Inferior parietal cortex (tissue), 1 donor: ENCODE measurements at regions not wholly inside any gene's neighbourhood (a gene's known extent, or its start where the extent isn't known, plus 50 kb on each side); places are given as distances from the start of the nearest gene placed in this dataset.
A peak's percentile ranks its signal among the peaks of the same experiment; 100 is the strongest.
"Not testable (repeated sequence)": the region's sequence is repeated elsewhere in the genome, so short reads cannot be mapped to it uniquely, and the experiment has no call there.

Experiments
- DNase-seq: peaks from one replicate; pipeline ENCODE4 v3.0.0-alpha.2; 2016; ENCODE audit errors: extremely low spot score

GRCh38 chr10:35855155-35855947 is 213.3 kb upstream of the FZD8 start:
- DNase-seq = no peak

DNA sequence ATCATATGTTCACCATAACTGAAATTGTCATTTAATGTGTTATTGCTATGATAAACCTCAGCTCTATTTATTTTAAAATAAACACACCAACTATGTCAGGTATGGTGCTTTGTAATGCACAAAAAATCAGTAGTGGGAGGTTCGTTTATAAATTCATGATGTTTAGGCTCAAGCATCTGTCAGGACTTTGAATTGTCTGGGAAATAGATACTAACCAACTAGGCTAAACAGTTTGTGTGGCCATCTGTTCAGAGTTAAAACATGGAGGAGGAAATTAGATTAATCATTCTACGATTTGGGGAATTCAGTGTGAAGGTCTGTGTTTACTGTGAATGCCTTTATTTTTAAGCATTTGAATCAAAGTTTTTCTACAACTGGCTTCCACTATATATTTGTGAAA is 212.6 kb upstream of the FZD8 start:
- DNase-seq = no peak

- DNase-seq = no peak
Observed at GRCh38 chr10:35852721-35853120, 210.6 kb upstream of the FZD8 start.

- no peak for DNase-seq
Observed at GRCh38 chr10:35848412-35848811, 206.3 kb upstream of the FZD8 start.

DNA sequence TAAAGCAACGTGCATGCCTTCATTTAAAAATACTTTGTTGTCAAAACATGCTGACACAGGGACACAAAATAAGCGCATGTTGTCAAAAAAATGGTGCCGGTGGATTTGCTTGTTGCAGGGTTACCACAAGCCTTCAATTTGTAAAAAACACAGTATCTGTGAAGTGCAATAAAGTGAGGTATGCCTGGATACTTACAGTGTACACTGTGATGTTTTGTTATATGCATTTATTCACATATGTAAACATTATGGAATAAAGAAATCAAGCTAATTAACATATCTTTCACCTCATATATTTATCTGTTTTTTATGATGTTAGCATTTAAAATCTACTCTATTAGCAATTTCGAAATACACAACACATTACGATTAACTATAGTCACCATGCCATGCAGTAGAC is 202.6 kb upstream of the FZD8 start:
- no peak for DNase-seq

- DNase-seq = no peak
Observed at GRCh38 chr10:35843524-35844181, 201.6 kb upstream of the FZD8 start.

DNA sequence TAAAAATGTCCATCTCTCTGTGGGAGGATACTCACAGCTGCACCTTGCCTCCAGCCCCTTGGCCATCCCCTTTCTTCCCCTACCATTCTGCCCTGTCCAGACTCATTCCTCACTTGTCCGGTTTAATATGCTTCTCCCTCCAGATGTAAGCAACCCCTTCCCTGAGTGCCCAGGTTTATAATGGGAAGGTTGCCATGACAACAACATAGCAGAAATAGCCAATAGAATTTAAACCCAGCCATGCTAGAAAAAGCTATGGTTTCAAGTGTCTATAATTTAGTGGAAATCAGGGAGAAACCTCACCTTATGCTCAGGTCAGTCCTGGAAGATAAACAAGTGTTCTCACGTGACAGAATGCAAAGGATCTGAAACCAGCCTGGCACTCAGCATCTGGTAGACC is 196.0 kb upstream of the FZD8 start:
- DNase-seq = no peak

DNA sequence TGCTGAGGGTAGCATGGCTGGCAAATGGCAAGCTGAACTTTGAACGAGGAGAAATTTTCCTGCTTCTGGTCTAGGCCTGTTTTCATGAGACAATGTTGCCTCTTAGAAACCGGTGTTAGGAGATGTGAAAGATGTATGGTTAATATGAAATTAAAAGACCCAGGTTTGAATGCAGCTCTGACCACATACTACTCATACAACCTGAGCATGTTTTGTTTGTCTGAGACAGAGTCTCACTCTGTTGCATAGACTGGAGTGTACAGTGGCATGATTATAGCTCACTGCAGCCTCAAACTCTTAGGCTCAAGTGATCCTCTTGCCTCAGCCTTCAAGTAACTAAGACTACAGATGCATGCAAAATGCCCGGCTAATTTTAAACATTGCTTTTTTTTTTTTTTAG is 193.4 kb upstream of the FZD8 start:
- no peak for DNase-seq

DNA sequence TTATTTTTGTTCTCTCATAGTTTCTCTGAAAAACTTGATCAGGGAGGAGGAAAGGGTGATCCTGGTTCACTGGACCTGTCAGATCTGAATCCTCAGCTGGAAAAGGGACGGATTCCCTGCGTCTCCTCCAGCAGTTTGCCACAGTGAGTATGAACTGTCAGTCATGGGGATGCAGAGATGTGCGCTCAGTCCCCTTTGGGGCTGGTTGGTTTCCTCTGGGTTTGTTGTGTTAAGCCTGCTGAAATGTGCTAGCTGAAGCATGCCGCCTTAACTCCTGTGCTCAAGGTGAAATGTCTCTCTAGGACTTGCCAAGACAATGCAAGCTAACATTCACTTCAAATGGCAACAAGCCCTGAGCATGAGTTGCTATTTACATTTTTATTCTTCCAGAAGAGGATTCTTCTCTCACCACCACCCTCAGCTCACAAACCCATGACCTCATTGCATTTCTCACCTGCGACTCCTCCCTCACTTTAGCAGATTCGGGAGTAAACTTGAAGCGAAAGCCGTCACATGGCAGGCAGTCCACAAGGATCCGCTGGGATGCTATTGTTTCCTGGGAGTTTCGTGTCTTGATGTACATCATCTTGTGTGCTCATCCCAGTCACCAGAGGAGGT is 192.9 kb upstream of the FZD8 start:
- no peak for DNase-seq

- peak; percentile 31 for DNase-seq
Observed at GRCh38 chr10:35827783-35828182, 185.7 kb upstream of the FZD8 start.

DNA sequence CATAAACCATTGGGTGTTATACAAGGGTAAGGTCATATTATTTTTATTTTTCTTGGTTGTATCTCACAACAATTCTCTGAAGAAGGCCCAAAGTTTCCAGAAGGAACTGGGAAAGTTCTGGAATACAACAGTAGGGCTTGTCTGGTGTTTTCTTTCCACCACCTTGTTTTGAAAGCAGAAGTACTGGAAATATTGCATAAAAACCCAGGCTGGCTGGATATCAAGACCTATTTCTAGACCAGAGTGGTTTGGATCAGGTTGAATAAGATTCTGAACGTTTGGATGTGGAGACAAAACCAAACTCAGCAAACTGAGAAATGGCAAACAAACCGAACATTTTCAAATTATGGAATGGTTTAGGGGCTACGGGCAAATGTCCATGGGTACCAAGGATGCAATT is 182.6 kb upstream of the FZD8 start:
- DNase-seq = peak; percentile 39

GRCh38 chr10:35822316-35822715 is 180.2 kb upstream of the FZD8 start:
- DNase-seq = peak; percentile 35

- no peak for DNase-seq
Observed at GRCh38 chr10:35821339-35821911, 179.3 kb upstream of the FZD8 start.

- DNase-seq = no peak
Observed at GRCh38 chr10:35819736-35820135, 177.6 kb upstream of the FZD8 start.

- DNase-seq = no peak
Observed at GRCh38 chr10:35819011-35819410, 176.9 kb upstream of the FZD8 start.

- not testable (repeated sequence) for DNase-seq
Observed at GRCh38 chr10:35817109-35817508, 175.0 kb upstream of the FZD8 start.

DNA sequence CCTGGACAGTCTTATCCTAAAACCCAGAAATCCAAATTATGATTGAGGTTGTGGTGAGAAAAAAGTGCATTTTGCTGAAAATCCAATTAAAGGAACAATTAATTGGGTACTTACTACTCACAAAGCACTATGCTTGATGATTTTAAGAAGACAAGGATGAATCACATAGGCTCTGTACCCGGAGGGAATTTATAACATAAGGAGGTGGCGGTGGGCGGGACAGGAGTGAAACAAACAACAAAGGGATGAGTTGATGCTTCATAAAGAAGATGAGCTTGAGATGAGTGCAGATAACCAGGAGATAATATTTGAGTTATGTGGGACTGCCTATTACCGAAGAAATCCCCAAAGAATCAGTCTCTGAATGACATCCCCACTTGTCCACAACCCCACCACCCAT is 171.1 kb upstream of the FZD8 start:
- no peak for DNase-seq

DNA sequence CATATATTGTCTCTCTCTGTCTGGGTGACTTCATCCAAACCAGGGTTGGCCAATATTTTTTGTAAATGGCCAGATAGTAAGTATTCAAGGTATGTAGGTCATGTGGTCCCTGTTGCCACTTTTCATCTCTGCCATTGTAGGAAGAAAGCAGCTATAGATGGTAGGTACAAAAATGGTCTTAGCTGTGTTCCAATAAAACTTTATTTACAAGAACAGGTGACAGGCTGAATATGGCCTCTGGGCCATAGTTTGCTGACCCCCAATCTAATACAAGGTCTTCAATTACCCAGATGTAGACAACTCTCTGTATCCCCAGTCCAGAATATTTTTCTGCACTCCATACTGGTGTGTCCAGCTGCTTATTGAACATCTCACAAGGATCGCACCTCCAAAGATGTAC is 166.2 kb upstream of the FZD8 start:
- DNase-seq = no peak

DNA sequence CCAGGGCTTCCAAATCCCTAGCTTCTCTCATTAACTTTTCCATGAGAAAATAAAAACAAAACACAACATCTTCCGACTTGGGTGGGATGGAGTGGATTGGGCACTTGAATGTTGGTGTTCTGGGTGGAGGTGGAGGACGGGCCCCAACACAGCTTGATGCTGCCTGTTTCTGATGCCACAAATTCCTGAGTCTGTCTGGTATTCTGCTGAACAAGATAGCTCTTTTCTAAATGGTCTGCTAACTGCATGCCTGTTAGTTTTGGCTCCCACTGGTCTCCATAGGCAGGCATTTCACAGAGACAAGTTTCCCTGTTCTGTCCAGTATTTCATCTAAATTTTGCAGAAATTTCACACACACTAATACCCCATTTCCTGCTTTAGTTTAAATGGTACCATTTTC is 160.9 kb upstream of the FZD8 start:
- DNase-seq = no peak

- no peak for DNase-seq
Observed at GRCh38 chr10:35797187-35797586, 155.1 kb upstream of the FZD8 start.

- no peak for DNase-seq
Observed at GRCh38 chr10:35795131-35795824, 153.2 kb upstream of the FZD8 start.

DNA sequence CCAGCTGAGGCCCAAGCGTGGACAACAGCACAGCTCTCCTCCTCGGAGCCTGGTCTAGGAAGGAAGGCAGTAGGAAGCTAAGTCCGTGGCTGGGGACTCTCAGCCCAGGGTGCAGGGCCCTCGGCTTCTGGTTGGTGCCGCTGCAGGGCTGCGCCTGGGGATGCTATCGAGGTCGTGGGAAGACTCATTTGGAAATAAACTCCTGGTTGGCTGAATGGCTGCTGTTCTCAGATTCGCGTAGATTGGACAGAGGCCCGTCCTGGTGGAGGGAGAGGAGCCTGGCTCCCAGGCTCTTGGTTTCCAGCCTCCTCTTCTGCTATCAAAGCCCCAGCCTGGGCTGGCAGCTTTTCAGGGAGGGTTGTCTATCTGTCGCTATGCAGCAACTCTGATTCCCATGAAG is 152.6 kb upstream of the FZD8 start:
- no peak for DNase-seq
